ENCODE measurements at regions not wholly inside any gene's neighbourhood (a gene's known extent, or its start where the extent isn't known, plus 50 kb on each side); places are given as distances from the start of the nearest gene placed in this dataset.

DNA sequence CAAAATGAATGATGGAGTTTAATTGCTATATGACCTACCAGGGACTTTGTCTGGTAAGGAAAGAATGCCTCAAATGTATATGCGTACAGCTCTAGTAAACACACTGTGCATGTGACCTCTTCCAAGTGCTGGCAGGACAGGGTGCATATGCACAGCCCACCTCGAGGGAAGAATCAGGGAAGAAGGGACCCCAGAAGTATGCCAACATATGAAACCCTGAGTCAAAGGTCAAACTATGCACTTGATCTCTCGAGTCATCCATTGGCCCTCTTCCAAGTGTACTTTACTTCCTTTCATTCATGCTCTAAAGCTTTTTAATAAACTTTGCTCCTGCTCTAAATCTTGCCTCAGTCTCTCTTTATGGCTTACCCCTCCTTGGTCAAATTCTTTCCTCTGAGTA, 804.6 kb upstream of the COX7C start:
- FAIRE-seq, result no peak
- DNase-seq (ENCODE audit: low spot score), result no peak

DNA sequence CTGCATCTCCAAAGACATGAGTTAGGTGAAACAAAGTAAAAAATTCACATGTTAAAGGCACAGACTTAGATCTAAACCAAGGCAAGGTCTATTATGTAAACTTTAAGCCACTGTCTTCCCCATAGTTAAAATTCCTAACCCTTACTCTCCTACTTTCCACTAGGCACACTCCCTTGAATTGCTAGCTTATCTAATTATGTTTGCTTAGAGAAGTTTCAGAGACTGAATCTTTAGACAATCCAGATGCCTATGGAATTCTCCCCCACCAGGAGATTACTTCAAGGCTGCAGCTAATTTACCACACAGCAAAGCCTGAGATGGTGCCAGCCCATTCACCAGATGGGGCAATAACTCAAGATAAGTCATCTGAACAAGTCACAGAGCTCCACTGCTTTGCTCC, 803.1 kb upstream of the COX7C start:
- DNase-seq (ENCODE audit: low spot score) (no peak), FAIRE-seq (no peak)

DNA sequence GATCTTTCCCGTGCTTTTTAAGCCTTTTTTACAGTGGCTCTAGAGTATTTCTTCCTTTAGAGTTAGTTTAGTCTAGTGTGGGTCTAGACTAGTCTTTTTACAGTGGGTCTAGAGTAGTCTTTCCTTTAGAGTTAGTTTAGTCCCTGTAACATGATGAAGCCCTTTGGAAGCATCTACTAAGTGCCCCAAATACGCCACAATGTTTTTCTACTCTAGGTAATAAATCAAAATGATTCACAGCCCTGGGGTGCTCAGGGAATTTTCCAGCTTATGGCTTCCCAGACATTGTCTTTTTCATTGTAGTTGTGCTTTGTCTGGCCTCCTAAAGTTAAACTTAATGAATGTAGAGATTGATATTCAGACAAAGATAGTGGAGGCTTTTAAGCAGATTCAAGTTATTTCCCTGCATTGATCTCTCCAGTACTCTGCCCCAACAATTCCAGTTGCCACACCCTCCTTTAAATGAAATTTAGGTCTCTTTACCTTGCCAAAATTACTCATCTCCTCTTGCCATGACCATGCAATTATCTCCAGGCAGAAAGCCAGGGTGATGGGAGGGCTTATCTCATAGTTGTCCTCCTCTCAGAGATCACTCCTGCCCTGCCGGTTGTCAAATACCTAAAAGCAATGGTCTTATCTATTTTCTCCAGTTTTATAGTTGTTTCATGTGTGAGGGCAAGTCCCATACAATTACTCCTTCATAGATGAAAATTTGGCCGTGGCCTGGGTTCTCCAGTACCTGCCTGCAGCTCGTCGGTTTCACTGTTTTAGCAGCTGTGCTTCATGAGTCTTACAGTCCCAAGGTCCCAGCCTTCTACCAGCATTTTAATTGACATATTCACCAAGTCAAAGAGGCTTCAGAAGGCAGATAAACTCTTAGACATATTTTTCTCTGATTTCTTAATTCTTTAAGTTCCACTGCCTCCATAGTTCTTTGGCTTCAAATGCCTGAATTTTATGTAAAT, 794.0 kb upstream of the COX7C start:
- DNase-seq (ENCODE audit: low spot score), result no peak
- no peak for FAIRE-seq

DNA sequence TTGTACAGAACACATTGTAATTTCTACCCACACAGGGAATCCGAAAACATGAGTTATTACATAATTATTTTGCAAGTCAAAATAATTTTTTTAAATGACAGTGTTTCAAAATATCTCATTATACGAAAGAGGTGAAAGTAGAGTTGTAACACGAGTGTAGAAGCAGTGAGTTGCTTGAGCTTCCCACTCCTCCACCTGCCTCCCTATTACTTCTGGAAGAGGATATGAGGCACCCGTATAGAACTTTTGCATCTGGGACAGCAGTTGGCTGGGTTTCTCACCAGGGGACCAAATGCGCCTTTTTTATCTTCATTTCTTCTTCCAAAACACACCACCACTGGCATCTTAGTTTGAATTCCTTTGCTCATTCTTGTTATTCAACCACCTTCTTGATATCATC, 779.0 kb upstream of the COX7C start:
- no peak for FAIRE-seq

DNA sequence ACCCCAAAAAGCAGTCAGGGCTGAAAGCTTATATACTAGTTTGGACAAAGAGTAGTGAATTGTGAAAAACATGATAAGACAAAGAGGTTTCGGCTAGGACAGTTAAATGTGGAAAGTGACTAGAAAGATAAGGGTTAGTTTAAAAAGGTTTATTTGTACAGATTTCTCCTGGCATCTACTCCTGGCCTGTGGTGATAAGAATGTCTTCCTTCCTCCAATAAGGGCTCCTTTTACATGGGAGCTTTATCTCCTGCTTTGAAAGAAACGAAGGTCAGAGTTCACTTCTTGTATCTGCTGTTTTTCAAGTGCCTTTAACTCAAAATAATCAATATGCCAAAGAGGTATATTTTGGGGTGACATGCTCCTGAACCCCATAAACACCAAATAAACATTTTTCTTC, 776.1 kb upstream of the COX7C start:
- DNase-seq (ENCODE audit: low spot score) (no peak), FAIRE-seq (no peak)

More for the DNA sequence above, 779.0 kb upstream of the COX7C start:
- DNase-seq (ENCODE audit: low spot score), result no peak

DNA sequence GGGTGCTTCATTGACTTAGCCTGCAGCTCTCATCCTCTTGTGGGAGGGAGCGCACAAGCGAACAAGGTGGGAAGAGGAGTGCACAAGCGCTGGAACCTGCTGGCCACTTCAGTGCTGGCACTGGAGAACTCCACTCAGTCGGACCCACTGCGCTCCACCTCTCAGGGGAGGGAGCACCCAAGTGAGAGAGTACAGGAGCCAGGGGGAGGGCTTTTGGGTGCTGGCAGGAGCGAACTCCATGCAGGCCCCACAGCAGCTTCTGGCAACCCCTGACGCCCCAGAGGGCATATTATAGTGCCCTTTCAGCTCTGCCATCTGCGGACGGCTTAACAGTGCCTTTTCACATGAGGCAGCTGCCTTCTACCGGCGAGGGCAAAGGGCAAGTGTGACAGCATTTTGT, 774.2 kb upstream of the COX7C start:
- DNase-seq (ENCODE audit: low spot score), result no peak

DNA sequence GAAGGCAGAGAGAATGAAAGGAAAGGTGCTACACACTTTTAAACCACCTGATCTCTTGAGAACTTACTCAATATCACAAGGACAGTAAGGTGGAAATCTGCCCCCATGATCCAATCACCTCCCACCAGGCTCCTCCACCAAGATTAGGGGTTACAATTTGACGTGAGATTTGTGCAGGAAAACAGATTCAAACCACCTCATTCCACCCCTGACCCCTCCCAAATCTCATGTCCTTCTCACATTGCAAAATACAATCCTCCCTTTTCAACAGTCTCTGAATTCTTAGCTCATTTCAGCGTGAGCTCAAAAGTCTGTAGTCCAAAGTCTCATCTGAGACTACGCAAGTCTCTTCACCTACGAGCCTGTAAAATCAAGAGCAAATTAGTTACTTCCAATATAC, 768.3 kb upstream of the COX7C start:
- DNase-seq (ENCODE audit: low spot score) (no peak), FAIRE-seq (no peak)

More for the DNA sequence above, 774.2 kb upstream of the COX7C start:
- no peak for FAIRE-seq

DNA sequence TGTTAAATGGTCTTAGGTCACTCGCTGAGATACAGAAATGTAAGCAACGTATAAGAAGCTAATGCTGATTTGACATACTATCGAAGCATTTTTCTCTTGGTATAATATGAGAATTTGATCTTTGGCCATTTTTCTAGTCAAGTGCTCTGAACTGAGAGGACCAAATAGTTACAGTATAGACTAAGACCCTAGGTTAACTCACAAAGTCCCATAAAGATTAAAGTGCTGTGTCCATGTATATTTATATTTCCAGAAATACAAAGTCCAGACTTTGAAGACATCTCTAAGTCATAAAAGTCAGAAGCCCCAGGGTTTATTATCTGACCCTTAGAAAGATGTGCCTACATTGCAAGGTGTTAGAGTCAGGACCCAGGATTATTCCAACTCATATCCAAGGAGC, 752.4 kb upstream of the COX7C start:
- DNase-seq (ENCODE audit: low spot score), result no peak
- FAIRE-seq, result no peak

DNA sequence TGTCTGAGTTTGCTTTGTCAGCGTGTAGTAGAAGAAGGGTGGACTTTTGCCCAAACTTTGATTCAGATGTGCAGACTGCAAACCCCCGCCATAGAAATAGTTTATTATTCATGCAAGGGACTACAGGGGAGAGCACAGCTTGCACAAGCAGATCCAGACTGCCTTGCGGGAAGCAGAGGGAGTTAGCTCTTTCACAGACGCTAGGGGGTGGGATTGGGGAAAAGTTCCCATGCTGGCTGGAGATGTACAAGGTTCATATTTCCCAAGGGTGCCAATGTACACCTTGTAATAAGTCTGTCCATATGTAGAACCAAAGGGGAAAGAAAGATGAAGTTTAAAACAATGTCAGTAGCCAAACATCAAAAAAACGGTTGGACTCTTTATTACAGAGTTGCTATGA, 749.7 kb upstream of the COX7C start:
- no peak for FAIRE-seq
- no peak for DNase-seq (ENCODE audit: low spot score)

DNA sequence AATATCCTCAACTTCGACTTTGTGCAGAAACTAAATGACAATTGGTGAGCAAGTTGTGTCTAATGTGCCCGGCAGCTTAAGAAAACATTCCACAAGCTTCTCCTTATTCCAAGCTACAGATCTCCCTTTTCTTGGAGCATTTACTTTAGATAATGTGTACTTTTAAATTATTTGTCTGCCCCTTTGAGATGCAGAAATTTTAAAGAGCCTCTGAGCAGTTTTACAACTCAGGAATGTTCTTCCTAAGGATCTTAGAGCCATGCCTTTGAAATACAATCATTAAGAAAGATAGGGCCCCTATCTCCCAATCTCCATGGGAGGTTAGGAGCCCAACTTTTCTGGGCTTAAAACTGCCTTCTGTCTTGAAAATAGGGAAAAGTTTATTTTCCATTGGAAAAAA, 723.7 kb upstream of the COX7C start:
- DNase-seq (ENCODE audit: low spot score) (no peak), FAIRE-seq (no peak)

DNA sequence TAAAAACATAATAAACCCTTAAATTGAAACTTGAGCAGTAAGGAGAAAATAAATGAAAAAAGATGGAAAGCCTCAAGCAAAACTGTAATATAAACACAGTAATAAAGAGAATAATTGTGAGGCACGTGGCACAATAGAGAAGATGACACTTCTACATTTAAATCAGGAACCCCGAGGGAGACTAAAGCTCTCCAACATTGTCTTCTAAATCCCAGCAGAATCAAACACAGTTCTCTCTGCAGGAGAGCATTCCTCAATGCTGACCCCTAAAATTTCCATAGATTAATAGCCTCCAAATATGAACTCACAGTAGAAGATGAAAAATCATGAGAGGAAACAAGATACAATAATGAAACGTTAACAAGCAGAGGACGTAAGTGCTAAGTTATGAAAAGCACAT, 721.2 kb upstream of the COX7C start:
- no peak for FAIRE-seq
- DNase-seq (ENCODE audit: low spot score), result no peak

DNA sequence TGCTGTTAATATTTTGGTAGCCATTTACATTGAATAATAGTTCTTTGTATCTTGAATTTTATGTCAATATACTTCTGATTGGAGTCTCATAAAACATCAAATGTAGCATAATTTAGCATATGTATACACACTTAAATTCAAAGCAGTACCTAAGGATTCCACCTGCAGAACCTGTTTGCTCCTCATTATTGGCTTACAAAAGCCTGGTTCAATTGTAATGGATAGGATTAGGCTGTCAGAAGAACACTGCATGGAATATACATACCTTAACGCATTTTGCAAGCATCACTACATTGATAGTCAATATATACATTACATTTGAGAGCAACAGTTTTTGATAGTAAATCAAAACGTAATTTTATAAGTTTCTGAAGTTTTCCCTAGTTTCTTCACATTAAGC, 711.3 kb upstream of the COX7C start:
- FAIRE-seq (no peak), DNase-seq (ENCODE audit: low spot score) (no peak)

DNA sequence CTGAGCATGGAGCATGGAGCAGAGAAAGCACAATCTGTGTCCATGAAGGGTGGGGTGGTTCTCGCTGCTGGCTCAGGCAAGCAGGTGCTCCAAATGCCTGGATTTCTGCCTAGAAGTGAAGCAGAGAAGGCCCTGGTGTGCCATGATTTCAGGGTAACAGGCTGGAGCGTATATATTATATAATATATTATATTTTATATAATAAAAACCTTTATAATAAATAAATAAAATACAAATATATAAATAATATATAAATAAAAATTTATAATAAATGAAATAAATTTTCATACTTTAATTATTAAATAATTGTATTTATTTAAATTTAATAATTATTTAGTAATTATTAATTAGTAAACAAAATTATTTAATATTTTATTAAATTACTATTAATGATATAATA, 707.4 kb upstream of the COX7C start:
- DNase-seq (ENCODE audit: low spot score) (no peak), FAIRE-seq (no peak)

DNA sequence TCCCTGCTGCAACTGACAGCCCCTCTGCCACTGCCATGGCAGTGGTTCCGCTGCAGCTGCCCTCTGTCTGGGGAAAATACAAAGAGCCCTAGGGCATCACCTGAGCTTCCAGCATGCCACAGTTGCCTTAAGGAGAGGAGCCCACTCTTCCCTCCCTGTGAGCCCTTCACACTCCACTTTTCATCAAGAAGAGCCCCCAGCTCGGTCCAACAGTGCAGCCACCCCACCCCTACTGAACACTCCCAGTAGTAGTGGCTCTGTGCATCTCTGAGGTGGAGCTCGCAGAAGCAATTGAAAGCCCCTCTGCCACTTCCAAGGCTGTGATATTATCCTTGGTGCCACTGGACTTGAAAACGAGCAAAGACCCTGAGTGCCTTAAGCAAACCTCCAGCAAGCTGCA, 696.8 kb upstream of the COX7C start:
- no peak for DNase-seq (ENCODE audit: low spot score)
- FAIRE-seq, result no peak

DNA sequence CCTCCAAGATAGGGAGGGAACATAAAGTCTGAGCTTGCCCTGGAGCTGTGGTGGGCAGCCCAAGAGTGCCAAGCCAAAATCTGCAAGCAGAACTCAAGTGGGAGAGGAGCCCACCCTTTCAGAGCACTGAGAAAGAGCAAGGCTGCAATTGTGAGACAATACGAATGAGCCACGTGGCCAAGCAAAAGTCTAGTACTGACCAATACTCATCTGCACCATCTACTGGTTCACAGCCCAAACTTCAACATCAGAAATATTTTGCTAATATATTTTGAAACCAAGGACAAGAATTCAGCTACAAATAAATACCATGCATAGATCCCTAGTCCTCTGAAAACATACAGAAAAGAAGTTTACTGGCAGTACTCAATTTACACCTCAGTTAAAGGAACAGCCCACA, 696.2 kb upstream of the COX7C start:
- FAIRE-seq, result no peak
- no peak for DNase-seq (ENCODE audit: low spot score)

DNA sequence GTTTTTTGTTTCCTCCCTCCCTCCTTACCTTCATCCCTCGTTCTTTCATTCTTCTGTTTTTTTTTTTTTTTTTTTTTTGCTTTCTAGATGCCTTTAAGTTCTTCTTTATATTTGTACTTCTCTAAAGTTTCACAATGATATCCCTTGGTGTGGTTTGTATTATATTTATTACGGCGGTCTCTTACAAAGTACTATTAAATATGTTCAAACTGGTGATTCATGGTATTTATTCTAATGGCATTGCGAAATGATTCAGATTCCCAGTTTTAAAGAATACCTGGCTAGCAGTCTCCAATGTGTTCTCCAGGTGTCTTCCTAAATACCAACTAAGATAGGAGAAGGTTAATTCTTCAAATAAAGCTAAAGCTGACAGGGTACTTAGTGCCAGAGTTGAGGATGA, 690.1 kb upstream of the COX7C start:
- FAIRE-seq, result no peak
- DNase-seq (ENCODE audit: low spot score), result no peak

DNA sequence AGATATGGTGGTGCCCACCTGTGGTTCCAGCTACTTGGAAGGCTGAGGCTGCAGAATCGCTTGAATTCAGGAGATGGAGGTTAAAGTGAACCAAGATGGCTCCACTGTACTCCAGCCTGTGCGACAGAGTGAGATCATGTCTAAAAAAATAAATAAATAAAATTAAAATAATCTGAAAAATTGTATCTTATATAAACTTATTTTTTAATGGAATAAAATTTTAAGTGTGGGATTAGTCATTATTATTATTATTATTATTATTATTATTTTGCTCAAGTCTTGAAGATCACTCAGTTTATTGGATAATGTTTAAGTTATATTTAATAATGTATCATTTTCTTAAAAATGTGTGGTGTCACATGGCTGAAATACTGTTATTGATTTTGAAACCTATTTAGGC, 688.0 kb upstream of the COX7C start:
- FAIRE-seq (no peak), DNase-seq (ENCODE audit: low spot score) (no peak)

DNA sequence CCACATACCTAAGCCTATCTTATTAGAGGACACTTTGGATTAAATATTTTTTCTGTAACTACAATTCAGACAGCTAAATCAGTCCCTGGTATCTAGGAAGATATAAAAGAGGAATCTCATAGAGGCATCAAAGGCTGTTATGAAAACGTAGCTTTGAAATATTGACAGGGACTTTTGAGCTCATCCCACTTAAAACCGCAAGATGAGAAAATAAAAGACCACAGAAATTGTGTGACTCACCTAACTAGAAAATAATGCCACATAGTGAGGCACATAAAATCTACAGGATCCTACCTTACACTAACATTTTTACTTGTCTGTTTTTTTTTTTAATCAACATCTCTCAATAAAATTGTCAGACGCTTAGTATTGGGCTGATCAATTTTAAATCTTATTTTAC, 686.5 kb upstream of the COX7C start:
- DNase-seq (ENCODE audit: low spot score), result peak; percentile 14
- FAIRE-seq, result no peak

DNA sequence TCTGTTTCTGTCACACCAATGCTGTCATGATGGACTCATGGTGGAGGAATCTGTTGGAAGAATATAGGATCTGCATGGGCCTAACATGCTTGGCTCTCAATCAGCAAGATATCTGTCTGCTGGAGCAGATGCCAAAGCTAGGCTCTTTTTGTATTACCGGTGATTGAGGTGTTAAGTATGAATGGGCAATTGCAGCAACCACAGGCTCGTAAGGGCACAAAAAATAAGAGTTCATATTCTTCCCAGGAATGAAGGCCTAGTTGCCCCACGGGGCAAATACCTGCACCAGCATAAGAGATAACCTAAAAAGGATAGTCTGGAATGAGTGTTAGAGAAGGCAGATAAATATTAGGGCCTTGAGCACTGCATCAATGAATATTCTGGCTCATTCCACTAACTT, 679.5 kb upstream of the COX7C start:
- DNase-seq (ENCODE audit: low spot score) (no peak), FAIRE-seq (no peak)

DNA sequence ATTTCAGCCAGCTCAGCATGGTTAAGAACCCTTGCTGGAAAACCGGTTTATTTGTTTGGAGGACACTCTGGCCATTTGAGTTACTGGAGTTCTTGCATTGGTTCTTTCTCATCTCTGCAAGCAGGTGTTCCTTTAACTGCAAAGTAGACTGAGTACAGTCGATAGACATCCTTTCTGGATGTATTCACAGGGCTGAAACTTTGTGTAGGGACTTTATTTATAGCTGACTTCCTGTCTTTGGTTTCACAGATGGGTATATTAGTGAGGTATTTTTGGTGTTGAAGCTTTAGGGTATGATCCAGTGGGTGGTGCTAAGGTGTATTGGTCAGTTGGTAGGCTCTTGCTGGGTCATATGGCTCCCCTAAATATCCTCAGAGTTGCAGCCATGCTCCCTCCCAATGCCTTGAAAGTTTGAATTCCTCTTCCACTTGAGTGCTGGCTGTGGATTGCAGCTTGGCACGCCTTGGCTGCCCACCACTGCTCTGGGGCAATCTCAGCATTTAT, 666.0 kb upstream of the COX7C start:
- FAIRE-seq (no peak), DNase-seq (ENCODE audit: low spot score) (no peak)

DNA sequence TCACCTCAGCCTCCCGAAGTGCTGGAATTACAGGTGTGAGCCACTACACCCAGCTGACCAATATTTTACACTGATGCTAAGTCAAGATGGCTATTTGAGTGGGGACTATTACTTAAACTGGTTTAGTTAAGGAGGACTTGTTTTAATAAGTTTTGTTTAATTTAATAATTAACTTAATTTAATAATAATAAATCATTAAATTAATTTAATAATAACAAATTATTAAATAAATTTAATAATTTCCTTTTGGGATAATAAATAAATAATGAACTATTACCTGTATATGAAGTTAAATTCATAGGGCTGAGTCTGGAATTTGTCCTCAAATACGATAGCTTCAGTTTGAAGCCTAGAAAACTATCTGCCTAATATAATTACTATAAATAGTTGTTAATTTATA, 665.1 kb upstream of the COX7C start:
- no peak for FAIRE-seq
- DNase-seq (ENCODE audit: low spot score), result no peak

DNA sequence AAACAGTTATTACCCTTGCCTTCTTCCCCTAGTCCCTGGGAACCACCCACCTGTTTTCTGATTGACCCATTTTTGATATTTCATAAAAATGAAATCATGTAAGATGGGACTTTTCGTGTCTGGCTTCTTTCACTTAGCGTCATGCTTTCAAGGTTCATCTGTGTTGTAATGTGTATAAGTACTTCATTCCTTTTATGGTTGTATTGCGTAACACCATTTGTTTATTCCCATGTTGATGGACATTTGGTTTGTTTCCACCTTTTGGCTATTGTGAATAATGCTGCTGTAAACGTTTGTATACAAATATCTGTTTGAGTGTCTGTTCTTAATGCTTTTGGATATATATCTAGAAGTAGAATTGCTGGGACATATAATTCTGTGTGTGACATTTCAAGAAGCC, 650.1 kb upstream of the COX7C start:
- no peak for FAIRE-seq
- DNase-seq (ENCODE audit: low spot score), result no peak

DNA sequence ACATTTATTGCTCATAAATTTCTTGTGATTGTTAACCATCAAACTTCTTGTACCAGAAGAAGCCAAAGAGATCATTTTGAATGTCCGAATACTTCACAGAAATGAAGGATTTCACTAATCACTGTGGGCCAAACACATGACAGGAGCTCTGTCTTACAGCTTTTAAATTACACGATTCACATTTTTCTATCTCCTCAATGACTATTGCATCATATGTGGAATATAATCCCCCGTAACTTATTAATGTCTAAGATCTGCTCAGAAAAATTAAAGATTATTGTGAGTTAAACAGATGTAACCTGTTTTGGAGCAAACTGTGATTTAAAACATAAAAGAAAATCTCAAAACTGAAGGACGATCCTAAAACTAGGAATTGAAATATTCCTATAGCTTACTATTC, 645.2 kb upstream of the COX7C start:
- DNase-seq (ENCODE audit: low spot score) (no peak), FAIRE-seq (no peak)
